PC-3 (cell line): ENCODE measurements at regions not wholly inside any gene's neighbourhood (a gene's known extent, or its start where the extent isn't known, plus 50 kb on each side); places are given as distances from the start of the nearest gene placed in this dataset.

Experiments
- ATAC-seq: fragments of 200-7000 bp; cut with Tn5 transposase; 2 replicates; pipeline ENCODE4 v1.9.1; 2020; ENCODE audit warnings: mild to moderate bottlenecking, moderate library complexity
- BruUV-seq: library from RNA; stranded (reverse); fragments of 400-500 nt; replicated peaks from 2 replicates; lab custom pipeline; 2021; lab: Mats Ljungman, UMichigan
- CTCF ChIA-PET: fragments of 300-600 bp; sonication (Branson Sonifier 250); formaldehyde crosslinking; loops from one replicate; lab custom pipeline; 2022; ENCODE audit warnings: antibody characterized with exemption; lab: Charles Lee
- POLR2A ChIA-PET: fragments of 300-600 bp; sonication (Branson Sonifier 250); formaldehyde crosslinking; loops from one replicate; lab custom pipeline; 2022; ENCODE audit warnings: antibody characterized with exemption; ENCODE audit not compliant: unreplicated experiment; lab: Charles Lee
- DNase-seq: peaks from one replicate; pipeline ENCODE4 v3.0.0-alpha.2; 2015
- H2AFZ ChIP-seq: fragments of 300-600 bp; sonication (generic); 2 replicates; pipeline ENCODE4 v1.6.0; 2016; ENCODE audit warnings: antibody characterized with exemption, low read length
- H3F3A ChIP-seq: fragments of 300-600 bp; sonication (generic); one replicate; pipeline ENCODE4 v1.6.0; 2017; ENCODE audit warnings: antibody characterized with exemption, low read length, control low read depth, mild to moderate bottlenecking; ENCODE audit not compliant: unreplicated experiment
- H3K27ac ChIP-seq: fragments of 300-600 bp; sonication (generic); 2 replicates; pipeline ENCODE4 v1.5.1; 2016; ENCODE audit warnings: mild to moderate bottlenecking, low read length
- H3K27me3 ChIP-seq: fragments of 300-600 bp; sonication (generic); 2 replicates; pipeline ENCODE4 v1.6.1; 2016; ENCODE audit warnings: low read length, mixed read lengths
- H3K36me3 ChIP-seq: fragments of 300-600 bp; sonication (generic); 2 replicates; pipeline ENCODE4 v1.6.1; 2016; ENCODE audit warnings: low read depth, mixed run types, low read length, mixed read lengths
- H3K4me1 ChIP-seq: fragments of 300-600 bp; sonication (generic); 2 replicates; pipeline ENCODE4 v1.5.1; 2016; ENCODE audit warnings: low read length; ENCODE audit not compliant: insufficient read depth
- H3K4me2 ChIP-seq: fragments of 300-600 bp; sonication (generic); 2 replicates; pipeline ENCODE4 v1.6.0; 2016; ENCODE audit warnings: low read length
- H3K4me3 ChIP-seq: fragments of 300-600 bp; sonication (generic); 2 replicates; pipeline ENCODE4 v1.5.1; 2016; ENCODE audit warnings: mild to moderate bottlenecking, low read length, mixed read lengths
- H3K79me2 ChIP-seq: fragments of 300-600 bp; sonication (generic); 2 replicates; pipeline ENCODE4 v1.6.1; 2017; ENCODE audit warnings: low read length, mixed read lengths
- H3K9ac ChIP-seq: fragments of 300-600 bp; sonication (generic); 2 replicates; pipeline ENCODE4 v1.6.0; 2016; ENCODE audit warnings: mild to moderate bottlenecking, low read length
- H3K9me2 ChIP-seq: fragments of 300-600 bp; sonication (generic); replicated peaks from 2 replicates; pipeline ENCODE4 v1.6.1; 2016; ENCODE audit warnings: mixed run types, low read length, mixed read lengths
- H3K9me3 ChIP-seq: fragments of 300-600 bp; sonication (generic); 2 replicates; pipeline ENCODE4 v1.6.1; 2016; ENCODE audit warnings: low read length, mixed read lengths
- H4K20me1 ChIP-seq: fragments of 300-600 bp; sonication (generic); 2 replicates; pipeline ENCODE4 v1.6.1; 2016; ENCODE audit warnings: low read length, mixed read lengths
- EZH2 ChIP-seq: fragments of 300-600 bp; sonication (generic); IDR thresholded peaks from one replicate; pipeline ENCODE4 v1.6.1; 2017; ENCODE audit warnings: antibody characterized with exemption, mild to moderate bottlenecking, low read length; ENCODE audit not compliant: unreplicated experiment
- EZH2phosphoT487 ChIP-seq: fragments of 300-600 bp; sonication (generic); IDR thresholded peaks from 2 replicates; pipeline ENCODE4 v1.6.1; 2018; ENCODE audit warnings: mild to moderate bottlenecking, antibody characterized with exemption, low read length, borderline replicate concordance
- intact Hi-C: fragments of 100-400 bp; cut with micrococcal nuclease; formaldehyde crosslinking; loops from 2 replicates; pipeline ENCODE4 v1.9.0; 2023
- TF ChIP-seq, protein P1 (sequence below): fragments of 300-600 bp; sonication (generic); conservative IDR thresholded peaks from 2 replicates; pipeline ENCODE4 v1.5.1; 2017; ENCODE audit warnings: antibody characterized with exemption, low read depth, mild to moderate bottlenecking, low read length

DNA sequence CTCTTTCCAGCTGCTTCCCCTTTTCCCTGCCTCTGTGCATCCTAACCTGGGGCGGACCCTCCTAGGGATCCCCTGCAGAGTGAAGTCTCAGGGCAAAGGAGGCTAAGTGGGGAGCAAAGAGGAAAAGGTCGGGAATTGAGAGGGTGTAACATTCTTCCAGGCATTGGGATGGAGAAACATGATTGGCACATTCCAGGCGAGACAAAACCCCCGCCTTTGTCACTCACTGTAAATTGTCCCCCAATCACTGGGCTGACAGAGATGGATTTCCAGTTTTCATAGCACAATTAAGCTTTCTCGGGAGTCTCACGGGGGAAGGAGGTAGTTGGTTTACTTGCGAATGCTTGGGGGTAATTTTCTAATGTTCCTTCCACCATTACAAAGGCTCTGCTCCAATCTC is 74.9 kb downstream of the MIAT start:
- Histone ChIP-seq H3K4me2 (no peak overlapping the region), H4K20me1 (no peaks in the 10 kb centered on the region), H3K9me3 (no peaks in the 10 kb centered on the region), H3K27ac (no peak overlapping the region), H3K27me3 (no peaks in the 10 kb centered on the region), H2AFZ (no peak overlapping the region), H3F3A (no peaks in the 10 kb centered on the region), H3K4me1 (no peaks in the 10 kb centered on the region), H3K36me3 (no peaks in the 10 kb centered on the region), H3K79me2 (no peaks in the 10 kb centered on the region), H3K9me2 (no peaks in the 10 kb centered on the region), H3K4me3 (no peak overlapping the region), H3K9ac (no peak overlapping the region)
- intact Hi-C loops = no loop called here
- no peak for DNase-seq
- POLR2A ChIA-PET = no interaction called here
- TF ChIP-seq, protein P1, sequence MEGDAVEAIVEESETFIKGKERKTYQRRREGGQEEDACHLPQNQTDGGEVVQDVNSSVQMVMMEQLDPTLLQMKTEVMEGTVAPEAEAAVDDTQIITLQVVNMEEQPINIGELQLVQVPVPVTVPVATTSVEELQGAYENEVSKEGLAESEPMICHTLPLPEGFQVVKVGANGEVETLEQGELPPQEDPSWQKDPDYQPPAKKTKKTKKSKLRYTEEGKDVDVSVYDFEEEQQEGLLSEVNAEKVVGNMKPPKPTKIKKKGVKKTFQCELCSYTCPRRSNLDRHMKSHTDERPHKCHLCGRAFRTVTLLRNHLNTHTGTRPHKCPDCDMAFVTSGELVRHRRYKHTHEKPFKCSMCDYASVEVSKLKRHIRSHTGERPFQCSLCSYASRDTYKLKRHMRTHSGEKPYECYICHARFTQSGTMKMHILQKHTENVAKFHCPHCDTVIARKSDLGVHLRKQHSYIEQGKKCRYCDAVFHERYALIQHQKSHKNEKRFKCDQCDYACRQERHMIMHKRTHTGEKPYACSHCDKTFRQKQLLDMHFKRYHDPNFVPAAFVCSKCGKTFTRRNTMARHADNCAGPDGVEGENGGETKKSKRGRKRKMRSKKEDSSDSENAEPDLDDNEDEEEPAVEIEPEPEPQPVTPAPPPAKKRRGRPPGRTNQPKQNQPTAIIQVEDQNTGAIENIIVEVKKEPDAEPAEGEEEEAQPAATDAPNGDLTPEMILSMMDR = no peak
- TF ChIP-seq EZH2 (no peak), EZH2phosphoT487 (no peak)
- CTCF ChIA-PET = no interaction called here
- no TSS peak for BruUV-seq
- no peak for ATAC-seq

DNA sequence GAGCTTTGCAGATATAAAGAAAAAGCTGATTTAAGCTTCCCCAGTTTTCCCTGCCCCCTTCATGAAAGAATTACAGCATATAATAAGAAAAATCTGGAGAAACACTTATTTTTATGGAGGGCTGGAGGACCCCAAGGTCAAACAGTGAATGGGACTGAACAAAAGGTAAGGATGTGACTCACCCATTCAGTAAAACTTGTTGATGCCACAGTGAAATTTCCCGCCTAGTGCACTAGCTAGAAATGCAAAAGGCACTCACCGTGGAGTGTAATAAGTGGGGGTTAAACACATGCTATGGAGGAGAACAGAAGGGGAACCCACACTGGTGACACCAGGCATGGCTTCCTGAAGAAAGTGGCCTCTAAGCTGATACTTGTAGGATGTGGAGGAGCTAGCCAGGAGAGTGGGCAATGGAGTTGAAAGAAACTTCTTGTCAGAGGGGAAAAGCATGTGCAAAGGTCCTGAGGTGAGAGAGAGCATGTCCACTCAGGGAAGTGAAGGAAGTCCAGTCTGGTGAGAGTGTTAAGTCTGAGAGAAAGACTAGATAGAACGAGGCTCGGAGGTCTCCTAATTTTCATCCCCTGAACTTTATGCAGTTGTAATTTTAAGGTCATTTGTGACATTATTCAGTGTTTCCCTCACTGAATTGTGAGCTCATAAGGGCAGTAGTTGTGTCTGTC is 77.1 kb downstream of the MIAT start:
- no peak overlapping the region for H3K27ac ChIP-seq
- TF ChIP-seq, protein P1 = no peak
- TF ChIP-seq EZH2 (no peak), EZH2phosphoT487 (no peak)
- no peak overlapping the region for H2AFZ ChIP-seq
- ATAC-seq (no peak), DNase-seq (no peak)
- no peaks in the 10 kb centered on the region for H3K27me3 ChIP-seq
- ChIA-PET POLR2A (no interaction called here), CTCF (no interaction called here)
- no peaks in the 10 kb centered on the region for H3K79me2 ChIP-seq
- no peaks in the 10 kb centered on the region for H3K9me3 ChIP-seq
- H3F3A ChIP-seq = no peaks in the 10 kb centered on the region
- no TSS peak for BruUV-seq
- no peaks in the 10 kb centered on the region for H3K9me2 ChIP-seq
- intact Hi-C loops = no loop called here
- no peak overlapping the region for H3K4me3 ChIP-seq
- no peaks in the 10 kb centered on the region for H3K4me1 ChIP-seq
- H3K9ac ChIP-seq = no peak overlapping the region
- H3K4me2 ChIP-seq = no peak overlapping the region
- no peaks in the 10 kb centered on the region for H4K20me1 ChIP-seq
- no peaks in the 10 kb centered on the region for H3K36me3 ChIP-seq

DNA sequence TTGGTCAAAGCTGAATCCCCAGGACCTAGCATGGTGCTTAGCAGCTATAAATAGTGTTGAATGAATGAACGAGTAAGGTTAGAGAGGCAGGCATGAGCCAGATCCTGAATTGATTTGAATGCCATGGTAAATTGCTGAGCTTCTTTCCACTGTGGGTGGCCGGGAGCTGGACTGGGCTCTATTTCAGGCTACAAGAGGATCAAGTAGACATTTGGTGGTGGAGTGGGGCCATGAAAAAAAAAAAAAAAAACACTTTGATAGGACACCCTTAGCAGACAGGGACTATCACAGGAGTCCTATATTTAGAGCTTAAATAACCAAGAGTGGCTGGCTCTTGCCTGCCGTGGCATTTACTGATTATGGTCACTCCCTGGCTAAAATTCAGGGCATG is 77.6 kb downstream of the MIAT start:
- Histone ChIP-seq H3K9me3 (no peaks in the 10 kb centered on the region), H3K4me3 (no peak overlapping the region), H3K4me1 (no peaks in the 10 kb centered on the region), H3K9me2 (no peaks in the 10 kb centered on the region), H3K79me2 (no peaks in the 10 kb centered on the region), H3K27ac (no peak overlapping the region), H3K4me2 (no peak overlapping the region), H2AFZ (no peak overlapping the region), H3F3A (no peaks in the 10 kb centered on the region), H3K9ac (no peak overlapping the region), H4K20me1 (no peaks in the 10 kb centered on the region), H3K27me3 (no peaks in the 10 kb centered on the region), H3K36me3 (no peaks in the 10 kb centered on the region)
- CTCF ChIA-PET = no interaction called here
- POLR2A ChIA-PET = no interaction called here
- ATAC-seq = no peak
- DNase-seq = no peak
- BruUV-seq = no TSS peak
- TF ChIP-seq EZH2 = no peak
- TF ChIP-seq, protein P1 = no peak
- TF ChIP-seq EZH2phosphoT487 = no peak
- intact Hi-C loops = no loop called here
